ENCODE measurements at regions not wholly inside any gene's neighbourhood (a gene's known extent, or its start where the extent isn't known, plus 50 kb on each side); places are given as distances from the start of the nearest gene placed in this dataset.

- 85 to 89% methylated on average over 2 of the region's 2 CpGs for WGBS, 2 donors
- H3K4me3 ChIP-seq, result no peak overlapping the region
- no peak for ATAC-seq
- H3K36me3 ChIP-seq, result no peaks in the 10 kb centered on the region
- no peaks in the 10 kb centered on the region for H3K27me3 ChIP-seq
- H3K27ac ChIP-seq, result no peak overlapping the region
- no peak for DNase-seq
- H3K4me1 ChIP-seq, result no peaks in the 10 kb centered on the region
- H3K9me3 ChIP-seq, result peaks cover 0 to 16% (median 7%) of the 10 kb centered on the region in 11 donors
- intact Hi-C loops (cut with DNase I), result no loop called here
- no peak for TF ChIP-seq CTCF (IDR thresholded peaks at IDR 0.05)
Measured at GRCh38 chr7:34333184-34333583, 324.8 kb upstream of the NPSR1 start.

GRCh38 chr7:34333925-34334324, 324.1 kb upstream of the NPSR1 start:
- no peak overlapping the region for H3K27ac ChIP-seq
- H3K27me3 ChIP-seq, result no peaks in the 10 kb centered on the region
- no peak for DNase-seq
- peaks cover 0 to 22% (median 7%) of the 10 kb centered on the region in 11 donors for H3K9me3 ChIP-seq
- WGBS, 2 donors, result 81 to 85% methylated on average over 4 of the region's 4 CpGs
- no peaks in the 10 kb centered on the region for H3K4me1 ChIP-seq
- ATAC-seq, result no peak
- intact Hi-C loops (cut with DNase I), result no loop called here
- H3K4me3 ChIP-seq, result no peak overlapping the region
- no peaks in the 10 kb centered on the region for H3K36me3 ChIP-seq
- no peak for TF ChIP-seq CTCF (IDR thresholded peaks at IDR 0.05)

- no peak for TF ChIP-seq CTCF (IDR thresholded peaks at IDR 0.05)
- no peak overlapping the region for H3K27ac ChIP-seq
- no peaks in the 10 kb centered on the region for H3K36me3 ChIP-seq
- WGBS, 2 donors, result 88 to 90% methylated on average over 1 of the region's 1 CpG
- no peak overlapping the region for H3K4me3 ChIP-seq
- ATAC-seq (no peak), DNase-seq (no peak)
- H3K27me3 ChIP-seq, result no peaks in the 10 kb centered on the region
- H3K4me1 ChIP-seq, result no peaks in the 10 kb centered on the region
- intact Hi-C loops (cut with DNase I), result no loop called here
- H3K9me3 ChIP-seq, result peaks cover 0 to 22% (median 7%) of the 10 kb centered on the region in 11 donors
Measured at GRCh38 chr7:34337163-34337562, 320.9 kb upstream of the NPSR1 start.

GRCh38 chr7:34338961-34339526, 319.0 kb upstream of the NPSR1 start:
- no peaks in the 10 kb centered on the region for H3K36me3 ChIP-seq
- ATAC-seq (no peak), DNase-seq (no peak)
- intact Hi-C loops (cut with DNase I), result no loop called here
- 72 to 83% methylated on average over 3 of the region's 3 CpGs for WGBS, 2 donors
- no peak for TF ChIP-seq CTCF (IDR thresholded peaks at IDR 0.05)
- H3K4me3 ChIP-seq, result no peak overlapping the region
- no peaks in the 10 kb centered on the region for H3K27me3 ChIP-seq
- H3K9me3 ChIP-seq, result peaks cover 0 to 22% (median 7%) of the 10 kb centered on the region in 11 donors
- no peaks in the 10 kb centered on the region for H3K4me1 ChIP-seq
- no peak overlapping the region for H3K27ac ChIP-seq

All from heart right ventricle (tissue), 16 donors.